Upper lobe of left lung (tissue), 4 donors: ENCODE measurements at regions not wholly inside any gene's neighbourhood (a gene's known extent, or its start where the extent isn't known, plus 50 kb on each side); places are given as distances from the start of the nearest gene placed in this dataset.

Experiments used
- EP300 ChIP-seq, 4 donors: sonication (generic); formaldehyde crosslinking; IDR thresholded peaks; one replicate each; pipeline ENCODE4 v1.5.1; 2017; ENCODE audit warnings: antibody characterized with exemption in 4 of 4, control low read depth in 2 of 4
- POLR2AphosphoS5 ChIP-seq, 2 donors: sonication (generic); formaldehyde crosslinking; IDR thresholded peaks; one replicate each; pipeline ENCODE4 v1.5.1; 2017; ENCODE audit warnings: antibody characterized with exemption in 2 of 2
- TF ChIP-seq, protein P1 (sequence below), 6 experiments: fragments of 450-650 bp in 4 of 6; fragments of 200-600 bp in 2 of 6; sonication (generic) in 2 of 6; IDR thresholded peaks; one replicate each; pipeline ENCODE4 v1.5.1; 2016 to 2019; ENCODE audit warnings: antibody characterized with exemption in 6 of 6

DNA sequence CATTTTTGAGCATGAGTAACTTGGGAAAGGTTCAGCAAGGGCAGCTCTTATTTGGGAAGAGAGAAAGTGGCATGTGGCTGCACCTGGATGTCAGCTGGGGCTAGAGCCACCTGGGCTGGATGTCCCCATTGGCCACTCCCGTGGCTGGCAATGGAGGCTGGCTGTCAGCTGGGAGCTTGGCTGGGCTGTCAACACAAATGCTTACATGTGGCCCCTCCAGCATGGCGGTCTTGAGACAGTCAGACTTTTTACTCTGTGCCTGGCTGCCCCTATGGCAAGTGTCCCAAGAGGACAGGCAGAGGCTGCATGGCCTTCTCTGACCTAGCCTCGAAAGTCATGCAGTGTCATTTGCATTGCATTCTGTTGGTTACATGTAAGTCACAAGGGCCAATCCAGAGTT lies 99.6 kb downstream of the FAM53A start:
- no peak for TF ChIP-seq EP300 (IDR thresholded peaks at IDR 0.05)
- TF ChIP-seq, protein P1, sequence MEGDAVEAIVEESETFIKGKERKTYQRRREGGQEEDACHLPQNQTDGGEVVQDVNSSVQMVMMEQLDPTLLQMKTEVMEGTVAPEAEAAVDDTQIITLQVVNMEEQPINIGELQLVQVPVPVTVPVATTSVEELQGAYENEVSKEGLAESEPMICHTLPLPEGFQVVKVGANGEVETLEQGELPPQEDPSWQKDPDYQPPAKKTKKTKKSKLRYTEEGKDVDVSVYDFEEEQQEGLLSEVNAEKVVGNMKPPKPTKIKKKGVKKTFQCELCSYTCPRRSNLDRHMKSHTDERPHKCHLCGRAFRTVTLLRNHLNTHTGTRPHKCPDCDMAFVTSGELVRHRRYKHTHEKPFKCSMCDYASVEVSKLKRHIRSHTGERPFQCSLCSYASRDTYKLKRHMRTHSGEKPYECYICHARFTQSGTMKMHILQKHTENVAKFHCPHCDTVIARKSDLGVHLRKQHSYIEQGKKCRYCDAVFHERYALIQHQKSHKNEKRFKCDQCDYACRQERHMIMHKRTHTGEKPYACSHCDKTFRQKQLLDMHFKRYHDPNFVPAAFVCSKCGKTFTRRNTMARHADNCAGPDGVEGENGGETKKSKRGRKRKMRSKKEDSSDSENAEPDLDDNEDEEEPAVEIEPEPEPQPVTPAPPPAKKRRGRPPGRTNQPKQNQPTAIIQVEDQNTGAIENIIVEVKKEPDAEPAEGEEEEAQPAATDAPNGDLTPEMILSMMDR (IDR thresholded peaks at IDR 0.05): no peak
- no peak for TF ChIP-seq POLR2AphosphoS5 (IDR thresholded peaks at IDR 0.05)
